LNCAP (cell line): ENCODE measurements at regions not wholly inside any gene's neighbourhood (a gene's known extent, or its start where the extent isn't known, plus 50 kb on each side); places are given as distances from the start of the nearest gene placed in this dataset.

Experiments
- CTCF ChIP-seq: fragments of 450-650 bp; IDR thresholded peaks from 2 replicates; pipeline ENCODE4 v1.5.1; 2017; ENCODE audit warnings: mild to moderate bottlenecking

DNA sequence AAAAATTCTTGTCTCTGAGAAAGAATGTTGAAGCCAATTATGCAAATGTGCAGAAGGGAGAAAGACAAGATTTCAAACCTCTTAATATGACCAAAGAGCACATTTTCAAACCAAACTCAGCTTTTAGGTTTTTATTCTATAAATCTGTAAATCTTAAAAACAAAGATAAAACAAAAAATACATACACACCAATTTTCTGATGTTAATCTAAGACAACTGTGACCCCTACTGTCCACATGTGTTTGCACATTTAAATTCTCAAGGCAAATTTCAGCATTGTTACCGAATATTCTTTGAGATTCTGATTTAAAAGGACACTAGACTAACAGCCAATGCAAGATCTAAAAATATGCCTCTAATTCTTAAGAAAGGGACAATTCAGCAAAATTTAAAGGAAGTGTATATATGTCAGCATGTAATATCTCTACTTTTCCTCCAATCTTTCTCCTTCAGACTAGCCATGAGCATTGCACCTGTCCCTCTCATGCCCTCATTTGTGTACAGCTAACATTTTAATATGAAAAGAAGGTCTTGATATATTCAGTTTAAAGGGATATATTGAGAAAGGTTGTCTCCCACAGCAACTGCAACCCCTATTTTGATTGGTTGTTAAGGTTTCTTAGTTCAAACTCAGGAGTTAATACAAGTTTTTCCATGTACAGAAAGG is 417.9 kb downstream of the IPMK start:
- TF ChIP-seq CTCF: peak; percentile 78

- TF ChIP-seq CTCF: no peak
These were observed 421.2 kb downstream of the IPMK start for GRCh38 chr10:57846307-57847065.

DNA sequence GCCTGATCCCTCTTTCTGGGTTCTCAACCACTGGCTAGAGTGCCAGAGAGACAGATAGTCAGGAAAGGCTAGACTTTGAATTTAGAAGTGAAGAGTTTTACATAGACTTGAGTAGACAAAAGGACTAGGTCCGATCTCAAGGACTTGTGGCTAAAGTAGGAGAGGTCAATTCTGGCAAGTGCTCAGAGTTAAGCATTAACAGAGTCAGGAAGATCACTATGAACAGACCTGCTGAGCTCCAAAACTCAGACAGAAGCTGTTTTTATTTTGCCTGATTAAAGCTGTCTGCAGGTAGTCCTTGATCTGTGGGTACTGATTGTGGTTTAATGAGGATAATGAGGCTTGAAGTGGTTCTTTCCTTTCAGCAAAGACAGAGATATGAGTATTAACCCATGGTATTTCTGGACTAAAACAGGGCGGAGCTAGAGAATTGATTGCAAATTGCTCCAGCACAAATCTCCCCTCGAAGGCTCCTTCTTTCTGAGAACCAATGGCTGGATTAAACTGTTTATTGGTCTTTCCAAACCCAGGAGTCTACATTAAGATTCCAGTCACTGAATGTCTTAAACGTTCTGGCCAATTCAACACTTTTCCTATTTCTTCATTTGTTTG is 423.2 kb downstream of the IPMK start:
- no peak for TF ChIP-seq CTCF

DNA sequence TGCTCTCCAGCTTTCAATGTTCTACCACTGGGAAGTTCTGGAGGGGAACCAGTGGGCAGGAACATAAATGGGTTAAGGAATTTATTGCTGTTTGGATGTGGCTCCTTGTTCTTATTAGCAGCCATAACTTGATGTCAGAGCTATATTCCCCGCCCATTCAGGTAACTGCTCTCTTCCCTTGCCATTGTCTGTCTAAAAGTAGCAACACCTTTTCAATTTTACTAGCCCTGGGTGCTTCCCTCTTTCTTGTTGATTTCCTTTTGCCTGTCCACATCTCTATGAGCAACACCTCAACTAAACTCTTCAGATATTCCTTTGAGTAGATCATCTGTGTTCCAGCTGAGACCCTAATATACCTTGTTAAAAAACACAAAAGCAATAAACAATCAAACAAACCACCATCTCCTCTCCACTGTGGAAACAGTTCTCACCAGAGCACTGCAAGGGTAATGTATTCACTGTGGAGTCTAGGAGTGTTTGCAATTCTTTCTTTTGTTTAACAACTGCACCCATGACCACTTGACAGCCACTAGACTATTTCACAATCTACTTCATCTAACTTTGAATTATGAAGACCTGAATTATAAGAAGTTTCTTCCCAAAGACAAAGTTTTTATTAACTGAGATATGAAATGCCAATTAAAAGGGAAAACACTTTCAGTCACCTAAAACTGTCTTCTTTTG is 436.7 kb downstream of the IPMK start:
- TF ChIP-seq CTCF: no peak

GRCh38 chr10:57825015-57825414 is 442.7 kb downstream of the IPMK start:
- no peak for TF ChIP-seq CTCF

DNA sequence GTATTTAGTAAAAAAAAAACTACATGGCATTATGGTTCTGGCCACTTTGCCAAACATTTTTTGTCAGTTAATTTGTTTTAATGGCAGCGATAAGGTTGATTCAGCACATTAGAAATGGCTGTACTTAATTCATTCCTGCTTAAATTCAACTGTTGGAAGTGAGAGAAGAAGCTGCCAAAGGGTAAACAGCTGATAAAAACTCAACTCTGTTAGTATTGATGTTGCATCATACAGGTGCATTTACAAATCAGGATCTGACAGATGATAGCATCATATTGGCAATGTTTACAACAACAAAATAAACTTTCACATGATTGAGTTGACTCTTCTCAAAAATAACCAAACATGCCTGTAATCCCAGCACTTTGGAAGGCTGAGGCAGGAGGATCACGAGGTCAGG is 444.3 kb downstream of the IPMK start:
- TF ChIP-seq CTCF: no peak

GRCh38 chr10:57822965-57823364 is 444.7 kb downstream of the IPMK start:
- no peak for TF ChIP-seq CTCF
